ENCODE measurements at regions not wholly inside any gene's neighbourhood (a gene's known extent, or its start where the extent isn't known, plus 50 kb on each side); places are given as distances from the start of the nearest gene placed in this dataset.
A peak's percentile ranks its signal among the peaks of the same experiment; 100 is the strongest.

DNA sequence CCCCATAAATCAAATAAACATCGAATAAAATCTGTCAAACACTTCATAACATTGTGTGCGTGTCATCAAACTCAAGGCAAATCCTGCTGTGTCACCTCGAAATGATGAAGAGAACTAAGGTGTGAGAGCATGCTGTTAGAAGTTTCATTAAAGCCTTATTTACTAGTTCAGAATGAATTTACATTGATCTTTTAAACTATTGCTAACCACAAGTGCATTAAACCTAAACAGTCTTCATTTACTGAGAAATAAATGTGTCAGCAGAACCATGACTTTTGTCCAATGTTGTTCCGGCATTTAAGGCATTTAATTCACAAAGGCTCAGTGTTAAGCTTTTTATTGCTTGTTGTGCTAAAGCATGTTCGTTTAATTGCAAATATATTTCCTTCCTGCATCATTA, 474.4 kb downstream of the SETD4 start:
- H3K4me3 Mint-ChIP-seq = no peak overlapping the region
- no peak overlapping the region for H3K27ac Mint-ChIP-seq
- no peak for DNase-seq (ENCODE audit: low spot score in 2 of 2)
- H3K9me3 Mint-ChIP-seq = no peaks in the 10 kb centered on the region
- H3K4me1 Mint-ChIP-seq = peaks cover 7% of the 10 kb centered on the region
- no peak for ATAC-seq (ENCODE audit: low read depth)
- H3K36me3 Mint-ChIP-seq = no peaks in the 10 kb centered on the region
- H3K27me3 Mint-ChIP-seq = peaks cover 9% of the 10 kb centered on the region

DNA sequence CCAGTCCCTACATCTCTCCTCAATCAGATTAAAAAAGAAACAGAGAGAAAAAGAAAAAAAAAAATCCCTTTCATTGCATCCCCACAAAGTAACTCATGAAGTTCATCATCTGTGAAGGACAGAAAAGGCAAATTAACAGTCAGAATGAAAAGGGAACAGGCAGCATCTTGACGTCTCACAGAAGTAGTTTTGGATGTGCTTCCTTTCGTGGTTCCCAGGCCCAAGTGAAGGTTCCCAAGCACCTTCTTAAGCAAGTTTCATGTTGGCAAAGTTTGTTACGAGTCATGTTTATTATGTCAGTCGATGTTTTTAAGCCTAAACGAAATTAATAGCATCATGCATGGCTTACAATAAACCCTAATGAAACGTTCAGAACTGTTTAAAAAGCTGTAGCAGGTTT, 475.2 kb downstream of the SETD4 start:
- Mint-ChIP-seq H3K27me3 (peaks cover 9% of the 10 kb centered on the region), H3K4me3 (no peak overlapping the region), H3K36me3 (no peaks in the 10 kb centered on the region), H3K9me3 (no peaks in the 10 kb centered on the region), H3K27ac (no peak overlapping the region), H3K4me1 (peaks cover 7% of the 10 kb centered on the region)
- DNase-seq (ENCODE audit: low spot score in 2 of 2) = no peak
- no peak for ATAC-seq (ENCODE audit: low read depth)

DNA sequence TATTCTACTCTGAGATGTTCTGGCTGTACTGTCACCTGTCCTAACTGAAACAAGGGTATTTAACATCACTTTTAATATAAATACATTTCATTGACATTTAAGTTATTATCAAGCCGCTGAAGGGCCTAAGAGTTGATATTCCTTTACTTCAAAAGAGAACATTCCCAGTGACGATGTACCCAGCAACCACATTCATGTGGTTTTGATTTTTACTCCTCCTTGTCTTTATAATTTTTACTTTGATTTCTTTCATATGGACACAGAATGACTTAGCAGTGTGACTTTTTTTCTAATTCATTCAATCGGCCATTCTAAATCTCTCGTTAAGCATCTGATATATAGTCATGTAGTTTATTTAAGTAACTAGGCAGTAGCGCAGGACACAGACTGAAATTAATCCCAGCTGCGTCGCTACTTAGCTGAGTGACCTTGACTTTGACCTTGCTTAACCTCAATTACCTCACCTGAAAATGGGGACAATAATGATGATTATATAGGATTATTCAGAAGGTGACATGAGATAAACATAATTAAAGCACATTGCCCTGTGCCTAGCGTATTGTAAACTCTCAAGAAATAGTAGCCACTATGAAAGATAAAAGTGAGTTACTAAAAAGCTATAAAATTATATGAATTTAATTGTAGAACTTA, 476.6 kb downstream of the SETD4 start:
- peaks cover 9% of the 10 kb centered on the region for H3K27me3 Mint-ChIP-seq
- H3K36me3 Mint-ChIP-seq = peaks cover under 1% of the 10 kb centered on the region
- no peak overlapping the region for H3K4me3 Mint-ChIP-seq
- no peak overlapping the region for H3K27ac Mint-ChIP-seq
- DNase-seq (ENCODE audit: low spot score in 2 of 2) (no peak), ATAC-seq (ENCODE audit: low read depth) (no peak)
- peaks cover 7% of the 10 kb centered on the region for H3K4me1 Mint-ChIP-seq
- no peaks in the 10 kb centered on the region for H3K9me3 Mint-ChIP-seq

DNA sequence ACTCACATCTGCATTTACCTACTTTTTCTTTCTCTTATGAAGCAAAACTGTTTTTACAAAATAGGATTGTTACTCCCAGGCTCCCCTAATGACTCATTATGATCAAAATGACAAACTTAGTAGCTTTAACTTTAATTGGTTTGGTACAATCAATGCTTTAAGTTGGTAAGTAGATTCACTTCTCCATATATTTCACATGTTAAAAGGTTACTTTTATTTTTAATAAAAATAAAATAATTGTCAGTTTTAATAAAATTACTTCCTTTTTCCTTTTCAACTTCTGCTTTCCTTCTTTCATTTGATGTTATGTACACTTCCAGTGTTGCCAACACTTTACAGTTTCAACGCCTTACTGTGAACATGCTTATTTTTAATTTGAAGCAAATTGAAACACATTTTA, 477.6 kb downstream of the SETD4 start:
- peak; percentile 24 for ATAC-seq (ENCODE audit: low read depth)
- H3K27me3 Mint-ChIP-seq = peaks cover 8% of the 10 kb centered on the region
- no peak overlapping the region for H3K4me3 Mint-ChIP-seq

DNA sequence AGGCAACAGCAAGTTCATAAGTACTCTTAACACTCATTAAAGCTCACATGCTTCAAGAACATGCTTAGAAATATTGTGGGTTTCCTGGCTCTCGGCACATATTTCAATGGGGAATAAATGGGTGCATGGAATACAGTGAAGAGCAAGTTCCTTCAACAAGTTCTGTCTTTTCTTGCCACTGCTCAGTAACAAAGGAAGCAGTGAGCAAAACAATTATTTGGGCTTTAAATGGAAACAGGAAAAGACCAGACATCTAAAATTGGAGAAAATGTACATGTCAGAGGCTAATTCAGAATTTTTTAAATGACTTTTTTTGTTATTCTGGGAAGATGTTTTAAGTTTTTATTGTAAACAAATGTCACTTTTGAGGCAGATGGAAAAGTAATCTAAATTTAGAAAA, 478.7 kb downstream of the SETD4 start:
- peaks cover 4% of the 10 kb centered on the region for H3K27me3 Mint-ChIP-seq
- no peak overlapping the region for H3K4me3 Mint-ChIP-seq
- H3K27ac Mint-ChIP-seq = no peak overlapping the region
- no peak for DNase-seq (ENCODE audit: low spot score in 2 of 2)
- ATAC-seq (ENCODE audit: low read depth) = no peak
- H3K4me1 Mint-ChIP-seq = peaks cover 7% of the 10 kb centered on the region
- peaks cover 1% of the 10 kb centered on the region for H3K36me3 Mint-ChIP-seq
- H3K9me3 Mint-ChIP-seq = no peaks in the 10 kb centered on the region

More for the DNA sequence above, 477.6 kb downstream of the SETD4 start:
- no peaks in the 10 kb centered on the region for H3K9me3 Mint-ChIP-seq
- DNase-seq (ENCODE audit: low spot score in 2 of 2) = no peak
- peaks cover 1% of the 10 kb centered on the region for H3K36me3 Mint-ChIP-seq
- H3K4me1 Mint-ChIP-seq = peaks cover 7% of the 10 kb centered on the region
- H3K27ac Mint-ChIP-seq = no peak overlapping the region

DNA sequence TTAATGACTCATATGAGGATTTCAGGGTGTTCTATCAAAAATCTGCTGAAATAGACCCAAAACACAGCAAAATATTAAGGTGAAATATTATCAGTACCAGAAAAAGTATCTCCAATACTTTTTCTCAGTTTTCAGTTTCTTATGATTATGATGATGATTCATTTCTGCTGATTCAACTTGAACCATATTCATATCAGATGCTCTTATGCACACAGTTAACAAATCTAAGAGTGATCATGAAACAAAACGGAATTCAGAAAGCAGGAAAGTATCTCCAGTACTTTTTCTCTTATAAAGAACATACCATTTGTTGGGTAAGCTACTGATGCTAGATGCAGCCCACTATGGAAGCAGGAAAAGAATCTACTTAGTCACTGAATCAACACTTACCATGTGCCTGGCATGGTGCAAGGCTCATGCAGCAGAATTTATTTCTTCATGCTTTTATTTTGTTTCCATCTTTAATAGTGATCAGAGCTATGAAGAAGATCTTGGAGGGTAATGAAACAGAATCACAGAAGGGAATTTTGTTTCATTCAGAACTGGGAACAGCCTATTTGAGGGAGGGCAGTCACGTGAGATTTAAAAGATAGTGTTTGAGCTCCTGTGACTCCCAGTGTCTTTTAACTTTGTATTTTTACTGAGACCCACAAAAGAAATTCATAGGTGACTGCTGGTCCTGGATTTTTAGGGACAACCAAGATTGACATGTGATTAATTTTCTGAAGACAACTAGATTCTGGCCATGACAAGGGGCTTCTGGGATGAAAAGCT, 480.6 kb downstream of the SETD4 start:
- Mint-ChIP-seq H3K27ac (no peak overlapping the region), H3K9me3 (no peaks in the 10 kb centered on the region), H3K27me3 (peaks cover 10% of the 10 kb centered on the region), H3K4me1 (peaks cover 7% of the 10 kb centered on the region), H3K36me3 (peaks cover 1% of the 10 kb centered on the region), H3K4me3 (no peak overlapping the region)
- DNase-seq (ENCODE audit: low spot score in 2 of 2) (no peak), ATAC-seq (ENCODE audit: low read depth) (no peak)

DNA sequence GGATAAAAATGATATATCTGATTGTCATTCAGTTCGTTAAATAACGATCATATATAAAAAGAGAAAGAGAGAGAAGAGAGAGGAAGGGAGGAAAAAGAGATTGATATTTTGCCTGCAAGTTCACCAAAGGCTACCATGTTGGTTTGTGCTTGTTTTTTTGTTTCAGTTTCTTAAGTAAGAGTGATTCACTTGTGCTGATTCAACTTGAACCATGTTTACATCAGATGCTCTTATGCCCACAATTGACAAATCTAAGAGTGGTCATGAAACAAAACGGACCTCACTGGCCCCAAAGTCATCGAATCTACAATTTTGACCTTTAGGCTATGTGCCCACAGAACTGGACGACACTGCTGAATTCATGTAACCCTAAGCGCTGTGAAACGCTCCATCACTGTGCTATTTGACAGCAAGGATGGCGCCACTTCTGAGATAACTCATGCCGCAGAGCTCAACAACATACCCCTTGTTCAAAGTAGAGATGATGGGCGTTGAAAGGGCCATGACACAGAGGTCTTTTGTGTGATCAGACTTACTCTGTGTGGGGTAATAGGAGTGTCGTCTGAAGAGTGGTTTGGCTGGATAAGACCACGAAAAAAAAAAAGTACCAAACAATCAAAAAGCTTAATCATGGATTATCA, 481.4 kb downstream of the SETD4 start:
- ATAC-seq (ENCODE audit: low read depth) (no peak), DNase-seq (ENCODE audit: low spot score in 2 of 2) (no peak)
- Mint-ChIP-seq H3K36me3 (peaks cover 1% of the 10 kb centered on the region), H3K27me3 (peaks cover 10% of the 10 kb centered on the region), H3K4me3 (no peak overlapping the region), H3K4me1 (peaks cover 7% of the 10 kb centered on the region), H3K27ac (no peak overlapping the region), H3K9me3 (no peaks in the 10 kb centered on the region)

DNA sequence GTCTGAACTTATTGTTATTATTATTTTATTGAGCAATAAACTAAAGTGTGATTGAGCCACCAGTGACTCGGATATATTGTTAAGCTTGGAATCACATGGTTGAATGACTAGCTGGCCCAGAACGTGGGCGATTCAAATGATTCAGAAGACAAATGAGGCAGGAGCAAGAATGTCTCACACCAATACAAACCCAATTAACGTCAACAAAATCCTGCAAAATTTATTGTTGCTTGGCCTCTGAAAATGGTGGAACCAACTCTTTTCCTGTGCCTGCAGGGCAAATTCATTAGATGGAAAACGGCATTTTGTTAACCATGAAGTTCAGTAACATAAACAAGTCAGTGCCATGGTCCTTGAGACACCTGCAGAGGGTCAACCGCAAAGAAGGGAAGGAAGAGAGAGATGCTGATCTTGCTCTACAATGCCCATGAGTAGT, 482.0 kb downstream of the SETD4 start:
- Mint-ChIP-seq H3K27ac (no peak overlapping the region), H3K27me3 (peaks cover 10% of the 10 kb centered on the region), H3K36me3 (peaks cover 1% of the 10 kb centered on the region), H3K4me3 (no peak overlapping the region), H3K4me1 (peaks cover 7% of the 10 kb centered on the region), H3K9me3 (no peaks in the 10 kb centered on the region)
- no peak for DNase-seq (ENCODE audit: low spot score in 2 of 2)
- ATAC-seq (ENCODE audit: low read depth) = no peak

DNA sequence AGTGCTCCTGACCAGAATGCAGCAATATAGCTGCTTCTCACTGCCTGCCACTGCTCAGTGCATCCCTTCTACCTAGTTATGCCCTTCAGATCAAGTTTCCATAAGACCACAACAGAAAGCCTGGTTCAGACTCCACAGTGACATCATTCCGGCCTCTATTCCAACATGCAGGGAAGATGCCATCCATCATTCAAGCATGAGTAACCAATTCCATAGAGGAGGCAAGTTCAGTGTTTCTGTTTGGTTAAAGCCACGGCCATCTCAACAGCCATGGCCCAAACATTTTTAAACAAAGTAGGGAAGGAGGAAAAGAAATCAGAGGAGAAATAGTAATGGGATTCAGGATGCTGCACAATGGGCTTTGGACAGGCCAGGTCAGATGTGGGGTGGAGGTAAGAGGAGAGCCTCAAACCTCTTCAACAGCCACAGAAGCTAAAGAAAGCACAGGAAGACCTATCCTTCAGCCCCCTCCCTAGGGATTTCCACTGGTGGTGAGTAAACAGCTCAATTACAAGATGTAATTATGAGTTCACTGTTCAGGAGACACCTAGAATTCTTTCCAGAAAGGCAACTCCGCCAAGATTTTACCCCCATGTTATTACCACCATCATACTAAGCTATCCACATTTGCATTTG, 484.9 kb downstream of the SETD4 start:
- DNase-seq (ENCODE audit: low spot score in 2 of 2) = no peak

DNA sequence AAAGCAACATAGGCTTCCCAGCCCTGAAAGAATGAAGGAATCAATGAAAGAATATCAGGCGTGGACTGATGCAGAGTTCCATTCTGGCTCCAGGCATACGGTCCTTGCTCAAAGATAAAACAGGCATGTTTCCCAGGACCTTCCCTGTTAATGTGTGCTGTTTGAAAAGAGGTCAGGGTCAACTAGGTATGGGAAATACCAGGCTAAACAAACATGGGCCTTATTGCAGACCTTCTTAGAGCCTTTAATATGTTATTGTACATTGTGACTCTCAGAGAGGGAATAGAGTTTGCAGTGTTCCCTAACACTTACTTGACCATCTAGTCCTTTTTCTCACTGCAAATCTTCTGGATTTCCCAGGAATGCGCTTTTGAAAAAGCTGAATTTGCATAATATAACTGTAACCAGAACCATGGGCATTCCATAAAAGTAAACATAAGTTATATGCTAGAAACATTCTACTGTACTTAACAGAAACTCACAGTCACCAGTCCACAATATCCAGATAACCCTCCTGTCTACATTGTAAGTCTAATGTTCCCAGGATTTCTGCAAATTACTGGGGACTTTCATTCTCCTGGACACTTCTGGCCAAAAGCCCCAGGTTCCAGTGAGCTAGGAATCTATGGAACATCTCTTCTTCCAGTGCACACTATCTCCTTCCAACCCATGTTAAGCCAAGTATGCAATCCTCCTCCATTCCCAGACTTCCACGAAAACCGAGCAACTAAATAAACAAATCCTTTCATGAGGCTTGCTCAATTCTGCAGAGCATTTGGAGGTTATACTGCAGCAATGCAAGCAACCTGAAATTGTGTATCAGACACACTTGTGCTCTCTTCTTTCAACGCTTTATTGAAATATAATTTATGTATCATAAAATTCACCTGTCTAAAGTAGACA, 486.6 kb downstream of the SETD4 start:
- Mint-ChIP-seq H3K9me3 (no peaks in the 10 kb centered on the region), H3K27ac (no peak overlapping the region), H3K4me3 (no peak overlapping the region), H3K27me3 (peaks cover 14% of the 10 kb centered on the region), H3K36me3 (peaks cover 1% of the 10 kb centered on the region), H3K4me1 (no peaks in the 10 kb centered on the region)
- ATAC-seq (ENCODE audit: low read depth) (no peak), DNase-seq (ENCODE audit: low spot score in 2 of 2) (no peak)

More for the DNA sequence above, 484.9 kb downstream of the SETD4 start:
- ATAC-seq (ENCODE audit: low read depth) = no peak
- no peaks in the 10 kb centered on the region for H3K9me3 Mint-ChIP-seq
- no peak overlapping the region for H3K27ac Mint-ChIP-seq
- peaks cover 1% of the 10 kb centered on the region for H3K36me3 Mint-ChIP-seq
- peaks cover 12% of the 10 kb centered on the region for H3K27me3 Mint-ChIP-seq
- no peak overlapping the region for H3K4me3 Mint-ChIP-seq
- H3K4me1 Mint-ChIP-seq = no peaks in the 10 kb centered on the region

DNA sequence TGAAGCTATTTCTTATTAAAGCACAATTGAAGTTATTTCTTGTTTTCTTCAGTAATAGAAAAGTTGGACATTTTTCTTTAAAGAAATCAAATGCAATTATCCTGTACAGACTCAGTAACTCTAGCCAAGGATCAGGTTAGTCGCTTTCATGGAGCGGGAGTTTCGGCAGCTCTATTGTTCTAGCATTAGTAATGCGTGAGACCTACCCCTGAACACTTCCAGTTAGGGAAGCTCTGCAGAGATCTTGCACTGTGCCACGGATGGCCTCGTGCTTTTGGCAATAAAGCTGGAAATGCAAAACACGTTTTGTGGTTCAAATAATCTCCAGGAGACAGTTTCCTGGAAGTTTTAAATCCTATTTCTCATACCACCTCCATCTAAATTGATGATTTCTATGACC, 488.4 kb downstream of the SETD4 start:
- H3K36me3 Mint-ChIP-seq = no peaks in the 10 kb centered on the region
- H3K4me3 Mint-ChIP-seq = no peak overlapping the region
- no peak for DNase-seq (ENCODE audit: low spot score in 2 of 2)
- peaks cover 3% of the 10 kb centered on the region for H3K9me3 Mint-ChIP-seq
- no peak for ATAC-seq (ENCODE audit: low read depth)
- H3K27ac Mint-ChIP-seq = no peak overlapping the region
- peaks cover 15% of the 10 kb centered on the region for H3K27me3 Mint-ChIP-seq
- H3K4me1 Mint-ChIP-seq = no peaks in the 10 kb centered on the region

DNA sequence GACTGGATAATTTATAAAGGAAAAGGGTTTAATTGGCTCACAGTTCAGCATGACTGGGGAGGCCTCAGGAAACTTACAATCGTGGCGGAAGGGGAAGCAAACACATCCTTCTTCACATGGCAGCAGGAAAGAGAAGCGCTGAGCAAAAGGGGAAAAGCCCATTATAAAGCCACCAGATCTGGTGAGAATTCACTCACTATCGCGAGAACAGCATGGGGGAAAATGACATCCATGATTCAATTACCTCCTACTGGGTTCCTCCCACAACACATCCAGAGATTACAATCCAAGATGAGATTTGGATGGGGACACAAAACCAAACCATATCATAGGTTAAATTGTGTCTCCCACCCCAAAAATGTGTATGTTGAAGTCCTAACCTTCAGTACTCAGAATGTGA, 491.7 kb downstream of the SETD4 start:
- ATAC-seq (ENCODE audit: low read depth) (no peak), DNase-seq (ENCODE audit: low spot score in 2 of 2) (no peak)
- H3K27ac Mint-ChIP-seq = no peak overlapping the region
- H3K27me3 Mint-ChIP-seq = peaks cover 12% of the 10 kb centered on the region
- no peak overlapping the region for H3K4me3 Mint-ChIP-seq
- H3K36me3 Mint-ChIP-seq = no peaks in the 10 kb centered on the region
- no peaks in the 10 kb centered on the region for H3K4me1 Mint-ChIP-seq
- H3K9me3 Mint-ChIP-seq = peaks cover 3% of the 10 kb centered on the region

DNA sequence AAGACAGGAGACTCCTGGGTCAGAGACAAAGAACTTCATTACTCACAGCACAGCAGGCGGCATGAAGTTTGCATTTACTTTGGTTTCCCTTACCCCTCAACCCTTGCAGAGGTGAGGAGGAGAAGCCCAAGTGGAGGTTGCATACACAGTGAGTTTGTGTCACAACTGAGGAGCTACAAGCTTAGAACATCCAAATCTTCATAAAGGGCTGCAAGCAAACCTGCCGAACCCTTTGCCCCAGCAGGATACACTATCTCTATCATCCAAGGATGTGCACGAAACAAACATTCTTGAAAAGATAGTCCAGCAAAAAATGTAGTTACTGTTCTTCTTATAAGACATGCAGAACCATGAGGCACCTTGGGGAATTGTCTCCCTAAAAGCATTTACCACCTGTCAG, 493.5 kb downstream of the SETD4 start:
- no peak for ATAC-seq (ENCODE audit: low read depth)
- Mint-ChIP-seq H3K9me3 (peaks cover 3% of the 10 kb centered on the region), H3K4me1 (no peaks in the 10 kb centered on the region), H3K4me3 (no peak overlapping the region), H3K27ac (no peak overlapping the region), H3K36me3 (no peaks in the 10 kb centered on the region), H3K27me3 (peaks cover 12% of the 10 kb centered on the region)
- DNase-seq (ENCODE audit: low spot score in 2 of 2) = no peak

All from memory B cell (primary cell).